ENCODE measurements at regions not wholly inside any gene's neighbourhood (a gene's known extent, or its start where the extent isn't known, plus 50 kb on each side); places are given as distances from the start of the nearest gene placed in this dataset.

DNA sequence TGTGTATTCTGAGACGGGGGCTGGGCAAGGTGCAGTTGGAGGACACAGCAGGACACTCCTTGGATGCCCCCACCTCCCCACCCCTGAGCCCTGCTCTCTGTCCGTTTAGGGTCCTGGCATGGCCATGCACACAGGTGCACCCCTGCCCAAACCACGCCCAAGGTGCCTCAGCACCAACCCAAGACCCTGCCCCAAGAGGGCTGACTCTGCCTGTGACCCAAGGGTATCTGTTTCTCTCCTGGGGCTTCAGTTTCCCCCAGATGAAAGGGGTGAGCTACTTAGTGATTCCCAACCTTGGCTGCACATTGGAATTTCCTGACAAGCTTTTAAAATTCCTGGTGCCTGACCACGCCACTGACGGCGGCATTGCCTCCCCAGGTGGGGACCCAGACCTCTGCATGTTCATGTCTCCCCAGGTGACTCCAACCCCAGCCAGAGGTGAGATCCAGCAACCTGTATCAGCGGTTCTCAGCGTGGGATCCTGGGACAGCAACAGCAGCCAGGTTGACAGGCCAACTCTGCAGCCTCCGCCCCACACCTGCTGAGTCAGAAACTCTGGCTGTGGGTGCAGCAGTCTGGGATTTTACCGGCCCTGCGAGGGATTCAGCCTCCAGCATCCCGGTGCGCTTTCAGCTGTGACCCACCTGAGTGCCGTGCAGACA lies 483.4 kb downstream of the NPHP4 start (continued):
- no peak for TF ChIP-seq ZNF274 (IDR thresholded peaks at IDR 0.05; ENCODE audit: low read depth, low read length)

DNA sequence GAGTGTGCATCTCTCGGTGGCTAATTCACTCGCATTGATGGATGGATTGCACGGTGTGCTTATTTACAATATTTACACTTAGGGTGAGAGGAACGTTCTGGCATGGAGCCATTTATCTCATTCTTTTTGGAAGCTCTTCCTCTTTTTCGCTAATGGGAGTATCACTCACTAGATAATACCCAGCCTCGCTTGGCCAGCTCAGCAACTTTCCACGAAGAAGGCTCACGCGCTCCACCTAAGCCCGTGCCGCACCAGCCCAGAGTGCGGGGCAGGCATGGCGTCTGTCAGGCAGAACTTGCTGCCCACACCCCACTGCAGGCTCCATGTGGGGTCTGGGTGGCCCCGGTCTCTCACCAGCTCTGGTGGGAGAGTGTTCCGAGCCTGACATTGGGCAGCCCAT lies 484.9 kb downstream of the NPHP4 start:
- intact Hi-C loops (cut with micrococcal nuclease) = no loop called here
- Histone ChIP-seq H3K9me3 (ENCODE audit: control insufficient read depth in 1 of 2, insufficient read depth in 1 of 2, low read depth in 1 of 2, low read length in 2 of 2) (no peaks in the 10 kb centered on the region), H3K9ac (ENCODE audit: low read length) (no peak overlapping the region), H3K27me3 (ENCODE audit: insufficient read depth, low read length) (peaks cover 14% of the 10 kb centered on the region), H3K4me3 (replicated peaks in 1 of 2; ENCODE audit: low read depth in 1 of 2, low read length in 2 of 2) (no peak overlapping the region), H3K27ac (ENCODE audit: low read depth, low read length) (no peak overlapping the region), H2AFZ (ENCODE audit: low read depth, low read length, poor library complexity, severe bottlenecking) (no peak overlapping the region), H3K36me3 (ENCODE audit: control insufficient read depth in 1 of 2, insufficient read depth in 2 of 2, low read length in 2 of 2) (no peaks in the 10 kb centered on the region), H4K20me1 (ENCODE audit: insufficient read depth) (no peaks in the 10 kb centered on the region), H3K9me2 (ENCODE audit: insufficient read depth) (no peaks in the 10 kb centered on the region), H3K4me1 (ENCODE audit: control insufficient read depth in 1 of 2, insufficient read depth in 2 of 2, low read length in 2 of 2) (no peaks in the 10 kb centered on the region), H3K79me2 (ENCODE audit: insufficient read depth, low read length) (no peaks in the 10 kb centered on the region), H3K4me2 (ENCODE audit: low read length) (no peak overlapping the region)
- ChIA-PET CTCF (no interaction called here), POLR2A (no interaction called here), RAD21 (ENCODE audit: low non-redundant PET in 1 of 2, low total read pairs in 2 of 2, uncharacterized antibody in 2 of 2, unreplicated experiment in 2 of 2) (no interaction called here)
- TF ChIP-seq EZH2 (IDR thresholded peaks at IDR 0.05) = no peak
- TF ChIP-seq, protein P1, sequence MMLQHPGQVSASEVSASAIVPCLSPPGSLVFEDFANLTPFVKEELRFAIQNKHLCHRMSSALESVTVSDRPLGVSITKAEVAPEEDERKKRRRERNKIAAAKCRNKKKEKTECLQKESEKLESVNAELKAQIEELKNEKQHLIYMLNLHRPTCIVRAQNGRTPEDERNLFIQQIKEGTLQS (IDR thresholded peaks at IDR 0.05) = no peak
- no TSS peak for BruUV-seq (replicated peaks)
- no peak for ATAC-seq
- DNase-seq (ENCODE audit: low read depth, low spot score) = no peak

GRCh38 chr1:5506634-5507033 lies 485.6 kb downstream of the NPHP4 start:
- POLR2A ChIA-PET = no interaction called here
- Histone ChIP-seq H3K27ac (ENCODE audit: low read depth, low read length) (no peak overlapping the region), H3K36me3 (ENCODE audit: control insufficient read depth in 1 of 2, insufficient read depth in 2 of 2, low read length in 2 of 2) (no peaks in the 10 kb centered on the region), H3K9ac (ENCODE audit: low read length) (no peak overlapping the region), H3K9me2 (ENCODE audit: insufficient read depth) (no peaks in the 10 kb centered on the region), H2AFZ (ENCODE audit: low read depth, low read length, poor library complexity, severe bottlenecking) (no peak overlapping the region), H3K4me3 (replicated peaks in 1 of 2; ENCODE audit: low read depth in 1 of 2, low read length in 2 of 2) (no peak overlapping the region), H3K9me3 (ENCODE audit: control insufficient read depth in 1 of 2, insufficient read depth in 1 of 2, low read depth in 1 of 2, low read length in 2 of 2) (no peaks in the 10 kb centered on the region), H3K4me1 (ENCODE audit: control insufficient read depth in 1 of 2, insufficient read depth in 2 of 2, low read length in 2 of 2) (no peaks in the 10 kb centered on the region), H3K79me2 (ENCODE audit: insufficient read depth, low read length) (no peaks in the 10 kb centered on the region), H4K20me1 (ENCODE audit: insufficient read depth) (no peaks in the 10 kb centered on the region), H3K27me3 (ENCODE audit: insufficient read depth, low read length) (peaks cover 10% of the 10 kb centered on the region), H3K4me2 (ENCODE audit: low read length) (no peak overlapping the region)
- RAD21 ChIA-PET (ENCODE audit: low non-redundant PET in 1 of 2, low total read pairs in 2 of 2, uncharacterized antibody in 2 of 2, unreplicated experiment in 2 of 2) = no interaction called here
- CTCF ChIA-PET = no interaction called here
- BruUV-seq (replicated peaks) = no TSS peak
- ATAC-seq (no peak), DNase-seq (ENCODE audit: low read depth, low spot score) (no peak)
- intact Hi-C loops (cut with micrococcal nuclease) = no loop called here
- TF ChIP-seq FOSL1 (IDR thresholded peaks at IDR 0.05; ENCODE audit: low read depth) = no peak
- no peak for TF ChIP-seq POLR2A (IDR thresholded peaks at IDR 0.05; ENCODE audit: borderline replicate concordance, extremely low read depth, insufficient read depth, insufficient read length)
- TF ChIP-seq, protein P2, sequence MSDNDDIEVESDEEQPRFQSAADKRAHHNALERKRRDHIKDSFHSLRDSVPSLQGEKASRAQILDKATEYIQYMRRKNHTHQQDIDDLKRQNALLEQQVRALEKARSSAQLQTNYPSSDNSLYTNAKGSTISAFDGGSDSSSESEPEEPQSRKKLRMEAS (IDR thresholded peaks at IDR 0.05) = no peak
- no peak for TF ChIP-seq ZNF274 (IDR thresholded peaks at IDR 0.05; ENCODE audit: low read depth, low read length)
- no peak for TF ChIP-seq SP1 (IDR thresholded peaks at IDR 0.05; ENCODE audit: low read depth)
- no peak for TF ChIP-seq CBX3 (IDR thresholded peaks at IDR 0.05; ENCODE audit: low read depth)
- TF ChIP-seq, protein P3, sequence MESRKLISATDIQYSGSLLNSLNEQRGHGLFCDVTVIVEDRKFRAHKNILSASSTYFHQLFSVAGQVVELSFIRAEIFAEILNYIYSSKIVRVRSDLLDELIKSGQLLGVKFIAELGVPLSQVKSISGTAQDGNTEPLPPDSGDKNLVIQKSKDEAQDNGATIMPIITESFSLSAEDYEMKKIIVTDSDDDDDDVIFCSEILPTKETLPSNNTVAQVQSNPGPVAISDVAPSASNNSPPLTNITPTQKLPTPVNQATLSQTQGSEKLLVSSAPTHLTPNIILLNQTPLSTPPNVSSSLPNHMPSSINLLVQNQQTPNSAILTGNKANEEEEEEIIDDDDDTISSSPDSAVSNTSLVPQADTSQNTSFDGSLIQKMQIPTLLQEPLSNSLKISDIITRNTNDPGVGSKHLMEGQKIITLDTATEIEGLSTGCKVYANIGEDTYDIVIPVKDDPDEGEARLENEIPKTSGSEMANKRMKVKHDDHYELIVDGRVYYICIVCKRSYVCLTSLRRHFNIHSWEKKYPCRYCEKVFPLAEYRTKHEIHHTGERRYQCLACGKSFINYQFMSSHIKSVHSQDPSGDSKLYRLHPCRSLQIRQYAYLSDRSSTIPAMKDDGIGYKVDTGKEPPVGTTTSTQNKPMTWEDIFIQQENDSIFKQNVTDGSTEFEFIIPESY (IDR thresholded peaks at IDR 0.05; ENCODE audit: extremely low read depth, insufficient replicate concordance, low read length) = no peak
- TF ChIP-seq ELF1 (IDR thresholded peaks at IDR 0.05; ENCODE audit: borderline replicate concordance, low read depth) = no peak
- TF ChIP-seq, protein P4, sequence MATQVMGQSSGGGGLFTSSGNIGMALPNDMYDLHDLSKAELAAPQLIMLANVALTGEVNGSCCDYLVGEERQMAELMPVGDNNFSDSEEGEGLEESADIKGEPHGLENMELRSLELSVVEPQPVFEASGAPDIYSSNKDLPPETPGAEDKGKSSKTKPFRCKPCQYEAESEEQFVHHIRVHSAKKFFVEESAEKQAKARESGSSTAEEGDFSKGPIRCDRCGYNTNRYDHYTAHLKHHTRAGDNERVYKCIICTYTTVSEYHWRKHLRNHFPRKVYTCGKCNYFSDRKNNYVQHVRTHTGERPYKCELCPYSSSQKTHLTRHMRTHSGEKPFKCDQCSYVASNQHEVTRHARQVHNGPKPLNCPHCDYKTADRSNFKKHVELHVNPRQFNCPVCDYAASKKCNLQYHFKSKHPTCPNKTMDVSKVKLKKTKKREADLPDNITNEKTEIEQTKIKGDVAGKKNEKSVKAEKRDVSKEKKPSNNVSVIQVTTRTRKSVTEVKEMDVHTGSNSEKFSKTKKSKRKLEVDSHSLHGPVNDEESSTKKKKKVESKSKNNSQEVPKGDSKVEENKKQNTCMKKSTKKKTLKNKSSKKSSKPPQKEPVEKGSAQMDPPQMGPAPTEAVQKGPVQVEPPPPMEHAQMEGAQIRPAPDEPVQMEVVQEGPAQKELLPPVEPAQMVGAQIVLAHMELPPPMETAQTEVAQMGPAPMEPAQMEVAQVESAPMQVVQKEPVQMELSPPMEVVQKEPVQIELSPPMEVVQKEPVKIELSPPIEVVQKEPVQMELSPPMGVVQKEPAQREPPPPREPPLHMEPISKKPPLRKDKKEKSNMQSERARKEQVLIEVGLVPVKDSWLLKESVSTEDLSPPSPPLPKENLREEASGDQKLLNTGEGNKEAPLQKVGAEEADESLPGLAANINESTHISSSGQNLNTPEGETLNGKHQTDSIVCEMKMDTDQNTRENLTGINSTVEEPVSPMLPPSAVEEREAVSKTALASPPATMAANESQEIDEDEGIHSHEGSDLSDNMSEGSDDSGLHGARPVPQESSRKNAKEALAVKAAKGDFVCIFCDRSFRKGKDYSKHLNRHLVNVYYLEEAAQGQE (IDR thresholded peaks at IDR 0.05; ENCODE audit: low read depth) = no peak
- no peak for TF ChIP-seq SRF (IDR thresholded peaks at IDR 0.05; ENCODE audit: low read depth)
- TF ChIP-seq, protein P1 (IDR thresholded peaks at IDR 0.05) = no peak

All from HCT116 (cell line).